ENCODE measurements at regions not wholly inside any gene's neighbourhood (a gene's known extent, or its start where the extent isn't known, plus 50 kb on each side); places are given as distances from the start of the nearest gene placed in this dataset.

DNA sequence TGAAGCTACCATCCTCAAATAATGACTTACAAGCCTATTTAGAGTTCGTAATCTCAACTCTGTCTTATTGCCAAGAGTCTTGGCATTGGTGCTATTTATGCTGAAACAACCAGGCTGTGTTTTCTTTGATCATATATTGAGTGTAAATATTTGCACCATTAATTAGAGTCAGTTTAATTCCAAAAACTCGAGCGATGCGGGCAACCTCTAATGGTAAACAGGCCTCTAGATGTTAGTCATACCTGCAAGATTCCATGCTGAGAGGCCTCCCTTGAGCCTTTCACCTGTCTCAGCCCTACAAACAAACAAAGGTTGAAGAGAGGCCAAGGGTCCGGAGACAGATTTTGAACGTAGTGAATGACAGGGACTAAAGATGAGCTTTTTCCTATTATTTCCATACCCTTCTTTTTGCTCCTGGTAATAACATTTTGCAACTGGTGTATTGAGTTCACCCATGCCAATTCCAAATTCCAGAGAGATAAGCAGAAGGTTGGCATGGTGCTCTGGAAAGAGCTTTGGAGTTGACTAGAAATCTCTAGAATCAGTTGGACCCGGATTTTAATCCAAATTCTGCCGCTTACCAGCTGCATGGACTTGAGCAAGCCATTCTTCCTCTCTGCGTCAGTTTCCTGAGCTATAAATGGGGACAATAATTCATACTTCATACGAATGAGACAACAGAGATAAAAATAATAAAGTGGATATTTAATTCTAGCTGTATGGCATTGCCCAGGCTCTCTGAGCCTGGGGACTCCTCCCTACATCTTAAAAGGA lies 99.1 kb upstream of the ANO1 start:
- no peak overlapping the region for H3K4me3 ChIP-seq (ENCODE audit: low read depth, low read length)
- no peak for DNase-seq (ENCODE audit: low read depth)
- TF ChIP-seq, protein P1, sequence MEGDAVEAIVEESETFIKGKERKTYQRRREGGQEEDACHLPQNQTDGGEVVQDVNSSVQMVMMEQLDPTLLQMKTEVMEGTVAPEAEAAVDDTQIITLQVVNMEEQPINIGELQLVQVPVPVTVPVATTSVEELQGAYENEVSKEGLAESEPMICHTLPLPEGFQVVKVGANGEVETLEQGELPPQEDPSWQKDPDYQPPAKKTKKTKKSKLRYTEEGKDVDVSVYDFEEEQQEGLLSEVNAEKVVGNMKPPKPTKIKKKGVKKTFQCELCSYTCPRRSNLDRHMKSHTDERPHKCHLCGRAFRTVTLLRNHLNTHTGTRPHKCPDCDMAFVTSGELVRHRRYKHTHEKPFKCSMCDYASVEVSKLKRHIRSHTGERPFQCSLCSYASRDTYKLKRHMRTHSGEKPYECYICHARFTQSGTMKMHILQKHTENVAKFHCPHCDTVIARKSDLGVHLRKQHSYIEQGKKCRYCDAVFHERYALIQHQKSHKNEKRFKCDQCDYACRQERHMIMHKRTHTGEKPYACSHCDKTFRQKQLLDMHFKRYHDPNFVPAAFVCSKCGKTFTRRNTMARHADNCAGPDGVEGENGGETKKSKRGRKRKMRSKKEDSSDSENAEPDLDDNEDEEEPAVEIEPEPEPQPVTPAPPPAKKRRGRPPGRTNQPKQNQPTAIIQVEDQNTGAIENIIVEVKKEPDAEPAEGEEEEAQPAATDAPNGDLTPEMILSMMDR (IDR thresholded peaks at IDR 0.05; ENCODE audit: insufficient read depth, low read depth, low read length): no peak

- TF ChIP-seq, protein P1 (IDR thresholded peaks at IDR 0.05; ENCODE audit: insufficient read depth, low read depth, low read length): no peak
- DNase-seq (ENCODE audit: low read depth): no peak
- no peak overlapping the region for H3K4me3 ChIP-seq (ENCODE audit: low read depth, low read length)
Measured at GRCh38 chr11:69979632-69980031, 98.5 kb upstream of the ANO1 start.

DNA sequence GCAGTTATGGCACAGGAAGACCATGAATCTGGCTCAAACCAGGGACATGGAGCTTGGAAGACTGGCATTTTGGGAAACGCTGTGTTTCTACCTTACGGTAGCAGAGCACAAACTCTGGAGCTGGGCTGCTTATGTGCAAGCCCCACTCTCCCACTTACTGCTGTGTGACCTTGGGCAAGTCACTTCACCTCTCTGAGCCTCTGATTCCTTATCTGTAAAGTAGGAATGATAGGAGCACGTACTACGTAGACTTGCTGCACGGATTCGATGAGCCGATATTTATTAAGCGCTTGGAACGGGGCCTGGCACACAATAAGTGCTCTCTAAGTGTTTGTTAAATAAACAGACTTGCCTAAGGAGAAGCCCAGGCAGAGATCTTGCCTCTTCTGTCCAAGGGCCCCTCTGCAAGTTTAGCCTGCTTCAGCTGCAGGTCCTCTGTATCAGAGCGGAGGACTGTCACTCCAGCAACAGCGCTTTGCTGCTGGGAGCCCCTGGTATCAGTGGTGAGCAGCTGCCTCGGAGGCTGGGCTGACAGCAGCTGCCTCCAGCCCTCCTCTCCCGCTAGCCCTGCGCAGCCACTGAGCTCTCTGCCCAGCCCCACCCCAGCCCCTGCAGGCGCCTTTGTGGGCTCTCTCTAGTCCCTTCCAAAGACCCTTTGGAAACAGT lies 96.9 kb upstream of the ANO1 start:
- TF ChIP-seq, protein P1 (IDR thresholded peaks at IDR 0.05; ENCODE audit: insufficient read depth, low read depth, low read length): no peak
- no peak overlapping the region for H3K4me3 ChIP-seq (ENCODE audit: low read depth, low read length)
- DNase-seq (ENCODE audit: low read depth): no peak

- no peak overlapping the region for H3K4me3 ChIP-seq (ENCODE audit: low read depth, low read length)
- TF ChIP-seq, protein P1 (IDR thresholded peaks at IDR 0.05; ENCODE audit: insufficient read depth, low read depth, low read length): no peak
- no peak for DNase-seq (ENCODE audit: low read depth)
Measured at GRCh38 chr11:69982690-69983570, 95.2 kb upstream of the ANO1 start.

GRCh38 chr11:69983571-69983877 lies 94.6 kb upstream of the ANO1 start:
- no peak overlapping the region for H3K4me3 ChIP-seq (ENCODE audit: low read depth, low read length)
- TF ChIP-seq, protein P1 (IDR thresholded peaks at IDR 0.05; ENCODE audit: insufficient read depth, low read depth, low read length): no peak
- no peak for DNase-seq (ENCODE audit: low read depth)

DNA sequence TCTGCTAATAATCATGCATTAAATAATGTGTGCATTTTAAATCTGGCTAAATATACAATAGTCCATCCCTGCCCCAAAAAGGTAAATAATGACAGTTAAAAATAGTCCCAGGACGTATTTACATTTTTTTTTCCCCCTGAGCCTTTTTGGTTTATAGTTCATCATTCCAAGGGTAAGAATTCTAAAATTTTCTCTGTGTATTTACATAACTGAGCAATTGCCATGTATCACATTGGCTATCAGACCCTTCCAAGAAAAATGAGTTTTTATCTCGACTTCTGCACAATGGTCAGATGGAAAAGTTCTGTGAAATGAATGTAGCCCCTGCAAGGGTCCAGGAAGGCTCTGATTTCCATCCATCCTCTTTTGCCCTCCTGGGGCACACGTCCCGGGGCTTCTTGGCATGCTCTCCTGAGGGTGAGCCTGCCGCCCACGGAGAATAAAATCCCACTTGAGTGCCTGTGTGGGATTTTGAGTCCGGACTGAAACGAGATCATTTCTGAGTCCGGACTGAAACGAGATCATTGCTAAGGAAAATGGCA lies 94.1 kb upstream of the ANO1 start:
- no peak overlapping the region for H3K4me3 ChIP-seq (ENCODE audit: low read depth, low read length)
- no peak for DNase-seq (ENCODE audit: low read depth)
- TF ChIP-seq, protein P1 (IDR thresholded peaks at IDR 0.05; ENCODE audit: insufficient read depth, low read depth, low read length): no peak
